ENCODE measurements at regions not wholly inside any gene's neighbourhood (a gene's known extent, or its start where the extent isn't known, plus 50 kb on each side); places are given as distances from the start of the nearest gene placed in this dataset.
"Not testable (repeated sequence)": the region's sequence is repeated elsewhere in the genome, so short reads cannot be mapped to it uniquely, and the experiment has no call there.

- not testable (repeated sequence) for H3K4me1 Mint-ChIP-seq; H3K36me3 Mint-ChIP-seq (ENCODE audit: low read depth); ATAC-seq (replicated peaks); H3K27me3 Mint-ChIP-seq; H3K9me3 Mint-ChIP-seq; H3K27ac Mint-ChIP-seq; H3K4me3 Mint-ChIP-seq
Observed at GRCh38 chr21:23153842-23154241, 2155.6 kb downstream of the NCAM2 start.

GRCh38 chr21:23155281-23155680, 2157.1 kb downstream of the NCAM2 start:
- Mint-ChIP-seq H3K36me3 (ENCODE audit: low read depth) (no peaks in the 10 kb centered on the region), H3K9me3 (peaks cover 4% of the 10 kb centered on the region), H3K4me1 (no peaks in the 10 kb centered on the region), H3K27me3 (no peaks in the 10 kb centered on the region), H3K4me3 (no peak overlapping the region), H3K27ac (no peak overlapping the region)
- ATAC-seq (replicated peaks) = no peak

GRCh38 chr21:23160914-23161313, 2162.7 kb downstream of the NCAM2 start:
- Mint-ChIP-seq H3K9me3 (no peaks in the 10 kb centered on the region), H3K36me3 (ENCODE audit: low read depth) (no peaks in the 10 kb centered on the region), H3K4me1 (no peaks in the 10 kb centered on the region), H3K27ac (no peak overlapping the region), H3K4me3 (no peak overlapping the region), H3K27me3 (no peaks in the 10 kb centered on the region)
- ATAC-seq (replicated peaks) = no peak

- no peaks in the 10 kb centered on the region for H3K9me3 Mint-ChIP-seq
- H3K4me3 Mint-ChIP-seq = no peak overlapping the region
- H3K4me1 Mint-ChIP-seq = no peaks in the 10 kb centered on the region
- ATAC-seq (replicated peaks) = no peak
- H3K36me3 Mint-ChIP-seq (ENCODE audit: low read depth) = no peaks in the 10 kb centered on the region
- H3K27ac Mint-ChIP-seq = no peak overlapping the region
- H3K27me3 Mint-ChIP-seq = no peaks in the 10 kb centered on the region
Observed at GRCh38 chr21:23162198-23162946, 2164.2 kb downstream of the NCAM2 start.

All from activated T-helper 17 cell treated with anti-CD3 and anti-CD28 coated beads, Interleukin-2, amount 50 U/mL, for 72 hours (primary cell).